ENCODE measurements at regions not wholly inside any gene's neighbourhood (a gene's known extent, or its start where the extent isn't known, plus 50 kb on each side); places are given as distances from the start of the nearest gene placed in this dataset.

DNA sequence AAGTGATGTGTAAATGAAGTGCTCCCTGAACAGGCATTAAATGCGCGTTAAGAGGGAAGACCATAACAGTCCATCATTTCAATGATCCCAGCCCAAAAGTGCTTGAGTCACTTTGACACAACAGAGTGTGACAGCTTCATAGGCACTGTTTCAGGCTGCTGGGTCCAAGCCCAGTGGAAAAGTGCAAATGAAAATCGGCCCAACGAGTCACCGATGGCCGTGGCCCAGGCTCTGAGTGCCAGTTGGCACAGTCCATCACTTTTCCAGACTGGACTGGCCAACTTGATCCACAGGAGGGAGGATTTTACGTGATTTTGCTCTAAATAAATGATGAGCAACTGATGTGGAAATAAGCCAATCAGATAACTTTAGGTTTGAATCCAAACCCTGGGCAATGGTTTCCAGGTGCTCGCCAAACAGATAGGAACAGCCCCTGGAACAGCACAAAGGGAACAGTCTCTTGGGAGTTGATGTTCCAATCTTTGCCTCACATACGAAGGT lies 114.0 kb downstream of the SP3 start:
- no peak for TF ChIP-seq CTCF (IDR thresholded peaks at IDR 0.05)
- TF ChIP-seq POLR2A (IDR thresholded peaks at IDR 0.05), result no peak

All from right lobe of liver (tissue), 4 donors.